ENCODE measurements at regions not wholly inside any gene's neighbourhood (a gene's known extent, or its start where the extent isn't known, plus 50 kb on each side); places are given as distances from the start of the nearest gene placed in this dataset.

- DNase-seq (ENCODE audit: low read depth) = peak; percentile 20
These were observed 50.7 kb downstream of the TAS2R16 start for GRCh38 chr7:122944682-122945303.

GRCh38 chr7:122942765-122943164 lies 52.7 kb downstream of the TAS2R16 start:
- DNase-seq (ENCODE audit: low read depth) = no peak

- no peak for DNase-seq (ENCODE audit: low read depth)
These were observed 53.4 kb downstream of the TAS2R16 start for GRCh38 chr7:122942059-122942458.
